CD4-positive, alpha-beta T cell treated with Interleukin-2 at 100 ng/mL for 4 hours (primary cell): ENCODE measurements at regions not wholly inside any gene's neighbourhood (a gene's known extent, or its start where the extent isn't known, plus 50 kb on each side); places are given as distances from the start of the nearest gene placed in this dataset.

Experiments
- DNase-seq: peaks from one replicate; pipeline ENCODE4 v3.0.0-alpha.2; 2020; ENCODE audit warnings: low spot score

- DNase-seq = no peak
Measured at GRCh38 chr20:22466447-22467171, 117.8 kb downstream of the FOXA2 start.

GRCh38 chr20:22465622-22466446 lies 118.5 kb downstream of the FOXA2 start:
- no peak for DNase-seq

DNA sequence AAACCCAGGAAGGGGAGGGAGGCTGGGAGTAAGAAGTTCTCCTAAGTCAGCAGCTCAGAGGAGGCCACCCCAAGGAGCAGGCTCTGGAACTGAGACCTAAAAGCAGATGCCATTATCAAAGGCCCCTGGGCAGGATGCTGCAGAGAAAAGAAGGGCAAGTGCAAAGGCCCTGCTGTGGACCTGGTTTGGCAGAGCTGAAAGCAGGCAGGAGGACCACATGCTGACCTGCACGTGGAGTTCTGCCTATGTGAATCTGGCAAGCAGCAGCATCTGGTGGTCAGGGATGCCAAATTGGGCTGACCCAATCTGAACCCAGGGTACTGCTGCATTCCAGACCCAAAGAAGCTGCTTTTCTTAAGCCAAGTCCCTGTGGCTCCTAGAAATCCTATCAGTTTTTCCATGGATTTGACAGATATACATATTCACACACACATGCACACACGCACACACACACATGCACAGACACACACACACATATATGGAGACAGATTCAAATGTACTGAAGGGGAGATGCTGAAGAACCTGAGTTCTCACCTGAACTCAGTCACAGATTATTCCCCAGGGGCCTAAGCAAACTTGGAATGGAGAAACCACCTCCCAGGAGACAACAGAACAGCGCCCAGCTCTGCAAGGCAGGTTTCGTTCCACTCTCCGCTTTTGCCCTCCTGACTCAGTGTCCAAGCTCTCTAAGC lies 119.9 kb downstream of the FOXA2 start:
- DNase-seq = no peak

- no peak for DNase-seq
Measured at GRCh38 chr20:22462975-22463914, 121.1 kb downstream of the FOXA2 start.

DNA sequence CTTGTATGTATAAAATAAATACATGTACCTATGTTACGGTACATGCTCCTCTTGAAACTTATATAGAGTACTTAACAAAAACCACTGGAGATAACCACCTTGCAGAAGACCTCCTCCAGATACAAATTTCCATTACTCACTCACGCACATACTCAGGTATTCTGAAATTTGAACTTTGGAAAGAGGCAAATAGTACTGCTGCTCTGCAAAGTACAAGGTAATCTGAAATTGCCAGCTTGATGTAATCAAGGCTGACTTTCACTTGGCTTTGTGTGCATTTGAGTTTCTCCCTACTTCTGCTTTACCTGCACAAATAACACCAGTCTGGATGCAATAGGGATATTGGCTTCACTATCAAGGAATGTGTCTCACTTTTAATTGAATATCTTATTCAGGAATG lies 123.6 kb downstream of the FOXA2 start:
- no peak for DNase-seq

DNA sequence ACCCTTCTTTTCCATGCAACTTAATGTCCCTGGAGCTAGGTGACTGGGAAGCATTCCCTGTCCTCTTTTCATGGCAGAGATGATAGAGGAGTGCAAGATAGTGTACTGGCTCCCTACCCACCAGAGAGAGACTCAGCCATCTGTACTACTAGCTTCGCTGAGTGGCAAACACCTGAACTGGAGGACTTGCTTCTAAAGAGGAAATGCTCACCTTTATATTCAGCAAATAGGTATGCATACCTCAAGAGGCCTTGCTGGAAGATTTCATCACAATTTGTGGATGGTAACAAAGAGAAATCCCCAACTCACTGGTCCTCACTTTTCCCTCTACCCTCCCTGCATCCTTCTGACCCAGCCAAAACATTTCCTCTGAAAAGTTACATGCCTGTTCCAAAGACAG lies 124.1 kb downstream of the FOXA2 start:
- DNase-seq = no peak

GRCh38 chr20:22459754-22460153 lies 124.6 kb downstream of the FOXA2 start:
- DNase-seq = no peak

DNA sequence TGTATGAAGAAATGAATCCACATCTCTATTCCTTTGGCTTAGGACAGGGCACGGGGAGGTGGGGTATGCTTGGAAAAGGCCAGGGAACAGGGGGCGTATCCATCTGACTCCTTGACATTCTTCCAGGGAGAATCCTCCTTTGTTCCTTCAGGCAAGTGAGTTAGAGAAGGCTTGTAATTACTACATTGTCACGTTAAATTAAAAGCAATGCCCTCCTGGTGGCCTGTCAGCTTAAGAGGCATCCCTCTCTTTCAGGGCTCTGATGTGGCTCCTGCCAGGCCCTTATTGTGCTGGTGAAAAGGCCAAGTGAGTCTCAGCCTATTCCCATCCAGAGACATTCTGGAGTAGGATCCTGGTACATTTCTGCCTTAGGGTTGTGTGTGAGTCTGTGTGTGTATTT lies 128.3 kb downstream of the FOXA2 start:
- no peak for DNase-seq

GRCh38 chr20:22455259-22455658 lies 129.1 kb downstream of the FOXA2 start:
- DNase-seq = no peak

- no peak for DNase-seq
Measured at GRCh38 chr20:22453244-22454080, 130.9 kb downstream of the FOXA2 start.

- DNase-seq = no peak
Measured at GRCh38 chr20:22452442-22453011, 131.8 kb downstream of the FOXA2 start.

DNA sequence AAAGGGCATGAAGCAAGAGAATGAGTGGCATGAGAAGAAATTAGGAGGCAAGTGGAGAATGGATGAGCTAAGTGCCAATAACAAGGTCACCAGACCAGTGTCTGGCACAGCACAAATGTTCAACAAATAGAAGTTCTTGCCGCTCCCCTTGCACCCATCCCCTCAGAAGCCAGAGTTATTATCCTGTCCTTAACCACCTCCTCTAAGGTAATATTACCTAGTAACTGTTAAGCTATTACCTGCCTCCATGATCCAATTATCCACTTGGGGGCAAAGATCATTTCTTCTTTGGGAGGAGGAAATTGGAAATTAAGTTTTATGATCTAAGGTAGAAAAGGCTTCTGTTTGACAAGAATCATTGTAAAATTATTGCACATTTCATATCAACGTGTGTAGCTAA lies 133.8 kb downstream of the FOXA2 start:
- no peak for DNase-seq

GRCh38 chr20:22449188-22449973 lies 135.0 kb downstream of the FOXA2 start:
- no peak for DNase-seq

GRCh38 chr20:22447447-22447778 lies 137.0 kb downstream of the FOXA2 start:
- DNase-seq = no peak

DNA sequence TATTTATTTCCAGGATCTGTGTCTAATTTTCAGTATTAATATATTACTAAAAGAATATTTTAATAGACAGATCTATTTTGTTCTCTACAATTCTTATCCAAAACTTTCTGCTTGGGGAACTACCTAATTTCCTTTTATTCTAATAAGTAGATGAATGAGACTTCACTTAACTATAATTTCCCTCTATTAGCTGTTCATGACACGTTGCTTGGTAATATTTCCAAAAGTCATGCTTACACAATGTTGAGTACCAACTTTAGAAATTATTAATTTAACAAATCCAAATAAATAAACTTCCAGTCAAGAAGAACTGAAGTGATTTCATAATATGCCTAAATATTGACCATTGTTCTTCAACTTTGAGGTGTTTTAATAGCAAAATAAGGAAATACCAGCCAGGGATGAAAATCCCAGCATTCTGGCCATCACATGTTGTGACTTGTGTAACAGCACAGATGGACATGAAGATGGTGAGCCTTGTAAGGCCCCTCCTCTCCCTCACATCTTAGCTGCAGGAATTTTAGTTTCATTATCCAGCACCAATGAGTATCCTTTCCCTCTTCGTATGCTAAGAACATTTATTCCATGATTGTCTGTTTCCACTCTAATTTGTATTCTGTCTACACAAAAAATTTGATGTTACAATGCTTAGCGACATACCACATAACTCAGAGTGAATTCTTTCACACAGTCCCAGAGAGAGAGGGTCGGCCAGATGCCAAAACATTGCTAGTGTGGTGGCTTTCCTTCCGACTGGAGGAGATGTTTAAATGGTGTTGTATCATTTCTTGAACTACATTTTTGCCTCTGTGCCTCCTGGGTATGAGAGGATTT lies 137.5 kb downstream of the FOXA2 start:
- DNase-seq = no peak

GRCh38 chr20:22442318-22442717 lies 142.1 kb downstream of the FOXA2 start:
- DNase-seq = no peak

DNA sequence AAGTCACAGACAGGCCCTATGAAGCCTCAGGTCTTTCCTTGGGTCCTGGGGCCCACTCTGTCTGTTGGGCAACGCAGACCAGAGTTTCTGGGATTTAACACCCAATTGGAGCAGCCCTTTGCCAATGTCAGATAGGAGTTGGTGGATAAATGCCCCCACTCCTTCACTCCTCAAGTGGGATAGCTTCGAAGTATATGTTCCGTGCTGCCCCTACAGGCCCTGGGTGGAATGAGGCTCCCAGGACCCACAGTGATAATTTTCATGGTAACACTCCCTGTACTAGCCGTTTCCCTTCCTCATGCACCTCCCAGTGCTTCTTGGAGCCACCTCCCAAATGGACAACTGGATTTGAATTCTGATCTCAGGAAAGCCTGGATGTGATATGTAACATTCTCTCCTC lies 145.4 kb downstream of the FOXA2 start:
- no peak for DNase-seq

GRCh38 chr20:22438346-22438745 lies 146.0 kb downstream of the FOXA2 start:
- no peak for DNase-seq

- DNase-seq = no peak
Measured at GRCh38 chr20:22437354-22437753, 147.0 kb downstream of the FOXA2 start.
